NT2/D1 (cell line): ENCODE measurements at regions not wholly inside any gene's neighbourhood (a gene's known extent, or its start where the extent isn't known, plus 50 kb on each side); places are given as distances from the start of the nearest gene placed in this dataset.

Experiments used
- SUZ12 ChIP-seq: IDR thresholded peaks from 2 replicates; pipeline ENCODE4 v1.6.1; 2011; ENCODE audit not compliant: insufficient read length, insufficient read depth; ENCODE audit errors: extremely low read depth
- YY1 ChIP-seq: IDR thresholded peaks from 2 replicates; pipeline ENCODE4 v1.6.1; 2011; ENCODE audit not compliant: insufficient read length, insufficient read depth
- ZNF274 ChIP-seq: IDR thresholded peaks from 2 replicates; pipeline ENCODE4 v1.6.1; 2011; ENCODE audit warnings: mild to moderate bottlenecking, low read depth, low read length

DNA sequence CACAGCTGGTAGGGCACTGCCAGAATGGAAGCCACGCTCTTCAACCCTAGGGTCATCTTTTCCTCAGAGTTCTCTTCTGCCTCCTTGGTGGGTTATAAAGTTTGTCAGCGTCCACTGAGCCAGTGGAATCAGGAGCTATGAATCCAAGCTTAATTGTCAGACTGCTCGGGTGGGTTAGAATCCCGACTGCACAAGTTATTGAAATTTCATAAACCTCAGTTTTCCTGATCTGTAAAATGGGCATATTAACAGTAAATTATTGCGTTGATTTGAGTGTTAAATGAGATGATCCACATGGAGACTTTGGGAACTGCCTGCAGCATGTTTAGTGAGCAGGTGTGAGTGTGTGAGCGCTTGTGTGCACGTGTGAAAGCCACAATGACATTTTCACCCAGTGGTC lies 400.5 kb upstream of the CDH11 start:
- TF ChIP-seq ZNF274 = no peak
- TF ChIP-seq YY1 = no peak
- no peak for TF ChIP-seq SUZ12
